HG02642 (cell line): ENCODE measurements at regions not wholly inside any gene's neighbourhood (a gene's known extent, or its start where the extent isn't known, plus 50 kb on each side); places are given as distances from the start of the nearest gene placed in this dataset.
"Not testable (repeated sequence)": the region's sequence is repeated elsewhere in the genome, so short reads cannot be mapped to it uniquely, and the experiment has no call there.

ENCODE experiments used
- ATAC-seq: cut with Tn5 transposase; IDR thresholded peaks from one replicate; pipeline ENCODE4 v1.9.1; 2021; ENCODE audit warnings: mild to moderate bottlenecking; ENCODE audit not compliant: unreplicated experiment, poor library complexity

GRCh38 chr12:76652402-76652801, 92.8 kb upstream of the OSBPL8 start:
- ATAC-seq = no peak

- no peak for ATAC-seq
Observed at GRCh38 chr12:76653342-76653741, 93.8 kb upstream of the OSBPL8 start.

GRCh38 chr12:76664731-76665130, 99.2 kb upstream of the ZDHHC17 start:
- no peak for ATAC-seq

- ATAC-seq = no peak
Observed at GRCh38 chr12:76666290-76666835, 97.6 kb upstream of the ZDHHC17 start.

GRCh38 chr12:76669981-76670380, 93.9 kb upstream of the ZDHHC17 start:
- ATAC-seq = no peak

GRCh38 chr12:76670776-76671175, 93.1 kb upstream of the ZDHHC17 start:
- ATAC-seq = no peak

GRCh38 chr12:76674669-76675315, 89.1 kb upstream of the ZDHHC17 start:
- no peak for ATAC-seq

- ATAC-seq = not testable (repeated sequence)
Observed at GRCh38 chr12:76676261-76676660, 87.7 kb upstream of the ZDHHC17 start.

- no peak for ATAC-seq
Observed at GRCh38 chr12:76678992-76679391, 84.9 kb upstream of the ZDHHC17 start.

GRCh38 chr12:76679778-76680177, 84.1 kb upstream of the ZDHHC17 start:
- no peak for ATAC-seq

- ATAC-seq = no peak
Observed at GRCh38 chr12:76680940-76681339, 83.0 kb upstream of the ZDHHC17 start.

- ATAC-seq = no peak
Observed at GRCh38 chr12:76685246-76685678, 78.7 kb upstream of the ZDHHC17 start.

GRCh38 chr12:76687981-76688380, 75.9 kb upstream of the ZDHHC17 start:
- no peak for ATAC-seq

GRCh38 chr12:76688631-76689030, 75.3 kb upstream of the ZDHHC17 start:
- ATAC-seq = no peak

- ATAC-seq = no peak
Observed at GRCh38 chr12:76690921-76691700, 72.8 kb upstream of the ZDHHC17 start.

GRCh38 chr12:76692846-76693245, 71.1 kb upstream of the ZDHHC17 start:
- no peak for ATAC-seq

- no peak for ATAC-seq
Observed at GRCh38 chr12:76694369-76694768, 69.5 kb upstream of the ZDHHC17 start.

- no peak for ATAC-seq
Observed at GRCh38 chr12:76696186-76696585, 67.7 kb upstream of the ZDHHC17 start.

- no peak for ATAC-seq
Observed at GRCh38 chr12:76697849-76698248, 66.1 kb upstream of the ZDHHC17 start.

GRCh38 chr12:76698316-76698715, 65.6 kb upstream of the ZDHHC17 start:
- ATAC-seq = no peak

- no peak for ATAC-seq
Observed at GRCh38 chr12:76698966-76699365, 64.9 kb upstream of the ZDHHC17 start.

GRCh38 chr12:76701690-76702089, 62.2 kb upstream of the ZDHHC17 start:
- ATAC-seq = no peak
